ENCODE measurements at regions not wholly inside any gene's neighbourhood (a gene's known extent, or its start where the extent isn't known, plus 50 kb on each side); places are given as distances from the start of the nearest gene placed in this dataset.

DNA sequence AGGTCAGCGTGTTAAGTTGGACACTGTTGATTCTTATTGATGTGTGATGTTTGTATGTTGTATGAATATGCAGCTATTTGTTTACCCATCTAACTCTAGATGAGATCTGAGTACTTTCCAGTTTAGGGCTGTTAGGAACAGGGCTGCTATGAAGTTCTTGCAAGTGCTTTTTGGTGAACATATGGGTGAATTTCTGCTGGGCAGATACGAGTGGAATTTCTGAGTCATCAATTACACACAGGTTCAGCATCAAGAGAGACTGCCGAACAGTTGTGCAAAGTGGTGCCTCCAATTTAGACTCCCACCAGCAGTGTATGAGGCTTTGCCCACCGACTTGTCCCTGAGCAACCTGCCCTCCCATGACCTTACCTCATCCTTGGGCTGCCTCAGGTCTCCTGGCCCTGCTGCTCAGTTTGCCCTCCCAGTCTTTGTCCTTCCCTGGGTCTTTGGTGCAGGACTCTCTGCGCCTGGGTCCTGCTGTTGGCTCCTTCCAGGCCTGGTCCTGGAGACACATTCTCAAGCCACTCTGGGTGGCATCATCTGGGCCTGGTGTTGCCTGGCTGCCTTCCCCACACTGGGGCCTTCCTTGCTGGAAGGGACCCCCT, 343.6 kb downstream of the PTPRU start:
- TF ChIP-seq, protein P1, sequence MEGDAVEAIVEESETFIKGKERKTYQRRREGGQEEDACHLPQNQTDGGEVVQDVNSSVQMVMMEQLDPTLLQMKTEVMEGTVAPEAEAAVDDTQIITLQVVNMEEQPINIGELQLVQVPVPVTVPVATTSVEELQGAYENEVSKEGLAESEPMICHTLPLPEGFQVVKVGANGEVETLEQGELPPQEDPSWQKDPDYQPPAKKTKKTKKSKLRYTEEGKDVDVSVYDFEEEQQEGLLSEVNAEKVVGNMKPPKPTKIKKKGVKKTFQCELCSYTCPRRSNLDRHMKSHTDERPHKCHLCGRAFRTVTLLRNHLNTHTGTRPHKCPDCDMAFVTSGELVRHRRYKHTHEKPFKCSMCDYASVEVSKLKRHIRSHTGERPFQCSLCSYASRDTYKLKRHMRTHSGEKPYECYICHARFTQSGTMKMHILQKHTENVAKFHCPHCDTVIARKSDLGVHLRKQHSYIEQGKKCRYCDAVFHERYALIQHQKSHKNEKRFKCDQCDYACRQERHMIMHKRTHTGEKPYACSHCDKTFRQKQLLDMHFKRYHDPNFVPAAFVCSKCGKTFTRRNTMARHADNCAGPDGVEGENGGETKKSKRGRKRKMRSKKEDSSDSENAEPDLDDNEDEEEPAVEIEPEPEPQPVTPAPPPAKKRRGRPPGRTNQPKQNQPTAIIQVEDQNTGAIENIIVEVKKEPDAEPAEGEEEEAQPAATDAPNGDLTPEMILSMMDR (IDR thresholded peaks at IDR 0.05 in 8 of 11, conservative IDR thresholded peaks at IDR 0.05 in 3 of 11): no peak
- TF ChIP-seq POLR2A (IDR thresholded peaks at IDR 0.05): no peak

Data from spleen (tissue), 7 donors.